ENCODE measurements at regions not wholly inside any gene's neighbourhood (a gene's known extent, or its start where the extent isn't known, plus 50 kb on each side); places are given as distances from the start of the nearest gene placed in this dataset.

- Histone ChIP-seq H3K27me3 (peaks cover 0 to 15% of the 10 kb centered on the region in 2 donors), H3K27ac (no peak overlapping the region), H3K36me3 (no peaks in the 10 kb centered on the region), H3K4me1 (no peaks in the 10 kb centered on the region), H3K4me3 (no peak overlapping the region), H3K9me3 (no peaks in the 10 kb centered on the region)
- DNase-seq (no peak), ATAC-seq (no peak)
- TF ChIP-seq CTCF (IDR thresholded peaks at IDR 0.05): no peak
- intact Hi-C loops (cut with DNase I): no loop called here
Measured at GRCh38 chr19:29289020-29289419, 76.1 kb upstream of the UQCRFS1 start.

GRCh38 chr19:29290853-29291252 is 77.9 kb upstream of the UQCRFS1 start:
- H3K27ac ChIP-seq: no peak overlapping the region
- no peaks in the 10 kb centered on the region for H3K36me3 ChIP-seq
- TF ChIP-seq CTCF (IDR thresholded peaks at IDR 0.05): no peak
- no peak overlapping the region for H3K4me3 ChIP-seq
- no peaks in the 10 kb centered on the region for H3K4me1 ChIP-seq
- ATAC-seq (no peak), DNase-seq (no peak)
- intact Hi-C loops (cut with DNase I): no loop called here
- no peaks in the 10 kb centered on the region for H3K9me3 ChIP-seq
- peaks cover 0 to 15% of the 10 kb centered on the region in 2 donors for H3K27me3 ChIP-seq

- intact Hi-C loops (cut with DNase I): no loop called here
- Histone ChIP-seq H3K4me3 (no peak overlapping the region), H3K9me3 (no peaks in the 10 kb centered on the region), H3K4me1 (no peaks in the 10 kb centered on the region), H3K36me3 (no peaks in the 10 kb centered on the region), H3K27me3 (peaks cover 0 to 15% of the 10 kb centered on the region in 2 donors), H3K27ac (no peak overlapping the region)
- DNase-seq (no peak), ATAC-seq (no peak)
- TF ChIP-seq CTCF (IDR thresholded peaks at IDR 0.05): no peak
Measured at GRCh38 chr19:29292153-29292552, 79.2 kb upstream of the UQCRFS1 start.

GRCh38 chr19:29292562-29292961 is 79.6 kb upstream of the UQCRFS1 start:
- intact Hi-C loops (cut with DNase I): no loop called here
- Histone ChIP-seq H3K36me3 (no peaks in the 10 kb centered on the region), H3K27me3 (peaks cover 0 to 15% of the 10 kb centered on the region in 2 donors), H3K9me3 (no peaks in the 10 kb centered on the region), H3K4me1 (no peaks in the 10 kb centered on the region), H3K4me3 (no peak overlapping the region), H3K27ac (no peak overlapping the region)
- no peak for ATAC-seq
- no peak for TF ChIP-seq CTCF (IDR thresholded peaks at IDR 0.05)
- no peak for DNase-seq

GRCh38 chr19:29293292-29293691 is 80.3 kb upstream of the UQCRFS1 start:
- H3K27me3 ChIP-seq: peaks cover 0 to 15% of the 10 kb centered on the region in 2 donors
- H3K27ac ChIP-seq: no peak overlapping the region
- no peaks in the 10 kb centered on the region for H3K36me3 ChIP-seq
- H3K9me3 ChIP-seq: no peaks in the 10 kb centered on the region
- TF ChIP-seq CTCF (IDR thresholded peaks at IDR 0.05): no peak
- H3K4me1 ChIP-seq: no peaks in the 10 kb centered on the region
- no peak overlapping the region for H3K4me3 ChIP-seq
- DNase-seq (no peak), ATAC-seq (no peak)
- intact Hi-C loops (cut with DNase I): no loop called here

All from left lung (tissue), 4 donors.